ENCODE measurements at regions not wholly inside any gene's neighbourhood (a gene's known extent, or its start where the extent isn't known, plus 50 kb on each side); places are given as distances from the start of the nearest gene placed in this dataset.

DNA sequence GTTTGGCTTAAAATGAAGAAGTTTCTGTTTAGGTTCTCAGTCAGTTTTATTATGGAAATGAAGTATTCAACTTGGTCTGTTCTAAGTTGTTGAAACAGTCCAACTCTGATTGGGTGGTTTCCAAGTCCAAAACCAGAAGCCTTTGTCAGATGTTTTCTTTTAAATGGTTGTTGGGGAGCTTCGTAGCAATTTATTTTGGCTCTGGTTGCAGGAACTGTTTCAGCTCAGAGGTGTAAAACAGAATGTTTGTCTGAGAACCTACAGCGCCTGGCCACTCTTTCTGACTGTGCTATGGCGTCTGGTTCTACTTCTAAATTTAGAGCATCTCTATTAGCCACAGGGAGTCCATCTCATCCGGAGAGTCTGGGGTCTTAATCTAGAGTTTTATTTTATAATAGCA, 582.6 kb upstream of the TMPRSS15 start:
- TF ChIP-seq POLR2A (IDR thresholded peaks at IDR 0.05; ENCODE audit: borderline replicate concordance, extremely low read depth, insufficient read depth, insufficient read length) (no peak), CTCF (IDR thresholded peaks at IDR 0.05 in 2 of 3, conservative IDR thresholded peaks at IDR 0.05 in 1 of 3; ENCODE audit: borderline replicate concordance in 1 of 3, insufficient read depth in 1 of 3, low read depth in 2 of 3, low read length in 2 of 3) (no peak), EZH2 (IDR thresholded peaks at IDR 0.05) (no peak), POLR2AphosphoS5 (IDR thresholded peaks at IDR 0.05; ENCODE audit: low read depth, low read length) (no peak), EZH2phosphoT487 (IDR thresholded peaks at IDR 0.05; ENCODE audit: borderline replicate concordance) (no peak), SRF (IDR thresholded peaks at IDR 0.05; ENCODE audit: low read depth) (no peak), CEBPB (IDR thresholded peaks at IDR 0.05; ENCODE audit: low read depth) (no peak)

Data from HCT116 (cell line).